H1 (cell line): ENCODE measurements at regions not wholly inside any gene's neighbourhood (a gene's known extent, or its start where the extent isn't known, plus 50 kb on each side); places are given as distances from the start of the nearest gene placed in this dataset.

ENCODE experiments used
- CTCF ChIA-PET: fragments of 300-600 bp; sonication (Branson Sonifier 250); formaldehyde crosslinking; loops from one replicate; lab custom pipeline; 2021; ENCODE audit not compliant: partially characterized antibody; lab: Charles Lee
- POLR2A ChIA-PET: fragments of 300-600 bp; sonication (Branson Sonifier 250); formaldehyde crosslinking; loops from one replicate; lab custom pipeline; 2021; ENCODE audit warnings: inconsistent platforms; ENCODE audit not compliant: partially characterized antibody; lab: Charles Lee
- DNase-seq, 2 experiments: peaks; one replicate each; pipeline versions ENCODE4 v3.0.0 to v3.0.0-alpha.2; 2010 to 2022; ENCODE audit warnings: low spot score in 2 of 2, low read depth in 1 of 2, mixed read lengths in 1 of 2
- FAIRE-seq: peaks from 2 replicates; lab custom pipeline; 2011; peaks lifted over from hg19 to GRCh38; lab: Jason Lieb, UNC
- H2AFZ ChIP-seq: 2 replicates; pipeline ENCODE4 v1.8.1; 2012; ENCODE audit warnings: low read length, inconsistent platforms
- H2AK5ac ChIP-seq: 2 replicates; pipeline ENCODE4 v1.6.1; 2013; ENCODE audit warnings: low read depth, low read length
- H2BK120ac ChIP-seq: replicated peaks from 2 replicates; pipeline ENCODE3; 2013; ENCODE audit warnings: low read depth, low read length, inconsistent platforms
- H2BK12ac ChIP-seq: 2 replicates; pipeline ENCODE4 v1.6.1; 2013; ENCODE audit warnings: low read depth, low read length
- H2BK15ac ChIP-seq: 2 replicates; pipeline ENCODE4 v1.6.1; 2013; ENCODE audit warnings: low read length
- H2BK20ac ChIP-seq: 2 replicates; pipeline ENCODE4 v1.6.1; 2013; ENCODE audit warnings: low read length
- H2BK5ac ChIP-seq: 2 replicates; pipeline ENCODE4 v1.6.1; 2013; ENCODE audit warnings: low read depth, low read length
- H3K14ac ChIP-seq: 2 replicates; pipeline ENCODE4 v1.6.1; 2013; ENCODE audit warnings: inconsistent platforms; ENCODE audit not compliant: insufficient read length
- H3K18ac ChIP-seq: 2 replicates; pipeline ENCODE4 v1.6.1; 2013; ENCODE audit warnings: low read length; ENCODE audit errors: extremely low read depth
- H3K23ac ChIP-seq: 2 replicates; pipeline ENCODE4 v1.6.1; 2013; ENCODE audit warnings: inconsistent platforms; ENCODE audit not compliant: insufficient read length
- H3K23me2 ChIP-seq: 2 replicates; pipeline ENCODE4 v1.6.1; 2013; ENCODE audit warnings: low read depth, low read length
- H3K27ac ChIP-seq: 2 replicates; pipeline ENCODE4 v1.6.1; 2011; ENCODE audit warnings: low read depth, low read length, inconsistent platforms
- H3K27me3 ChIP-seq, 4 experiments: replicated peaks in 1 of 4; 1 replicate in 1 of 4; 2 replicates in 3 of 4; pipeline versions ENCODE4 v1.6.1 to v1.8.1; 2011 to 2013; ENCODE audit warnings: low read length in 3 of 4, mild to moderate bottlenecking in 3 of 4, inconsistent platforms in 2 of 4, mixed read lengths in 2 of 4, moderate library complexity in 1 of 4; ENCODE audit not compliant: control insufficient read depth in 3 of 4, insufficient read depth in 3 of 4; ENCODE audit errors: extremely low read depth in 1 of 4
- H3K36me3 ChIP-seq, 4 experiments: 2 replicates each; pipeline versions ENCODE4 v1.6.1 to v1.8.1; 2011 to 2013; ENCODE audit warnings: mild to moderate bottlenecking in 4 of 4, low read length in 3 of 4, moderate library complexity in 2 of 4, control low read depth in 1 of 4, inconsistent platforms in 1 of 4; ENCODE audit not compliant: insufficient read depth in 4 of 4, control insufficient read depth in 2 of 4
- H3K4ac ChIP-seq: replicated peaks from 2 replicates; pipeline ENCODE3; 2013; ENCODE audit warnings: low read length, low read depth, mixed read lengths, inconsistent platforms; ENCODE audit not compliant: insufficient read length
- H3K4me1 ChIP-seq, 4 experiments: replicated peaks in 1 of 4; 1 replicate in 1 of 4; 2 replicates in 3 of 4; pipeline versions ENCODE4 v1.6.1 to v1.8.1; 2011 to 2013; ENCODE audit warnings: low read length in 3 of 4, inconsistent platforms in 2 of 4, mixed read lengths in 1 of 4; ENCODE audit not compliant: insufficient read depth in 4 of 4, control insufficient read depth in 3 of 4
- H3K4me2 ChIP-seq, 2 experiments: 2 replicates each; pipeline versions ENCODE4 v1.6.1 to v1.8.1; 2011 to 2013; ENCODE audit warnings: low read depth in 2 of 2, low read length in 2 of 2, control low read depth in 1 of 2, inconsistent platforms in 1 of 2, mild to moderate bottlenecking in 1 of 2; ENCODE audit not compliant: insufficient read depth in 1 of 2
- H3K4me3 ChIP-seq, 4 experiments: fragments of 200-600, 300-600 bp in 1 of 4; sonication (generic), shearing (Covaris generic), sonication (Bioruptor Twin) in 1 of 4; 2 replicates each; pipeline versions ENCODE4 v1.5.1 to v1.8.1; 2011 to 2016; ENCODE audit warnings: low read length in 4 of 4, low read depth in 3 of 4, control low read depth in 2 of 4, inconsistent platforms in 2 of 4, mild to moderate bottlenecking in 2 of 4, mixed read lengths in 1 of 4, moderate library complexity in 1 of 4; ENCODE audit not compliant: insufficient read depth in 2 of 4; ENCODE audit errors: extremely low read depth in 1 of 4
- H3K56ac ChIP-seq: replicated peaks from 2 replicates; pipeline ENCODE3; 2013; ENCODE audit warnings: low read depth, mild to moderate bottlenecking, mixed read lengths, low read length, inconsistent platforms; ENCODE audit not compliant: insufficient read length
- H3K79me1 ChIP-seq: 2 replicates; pipeline ENCODE4 v1.6.1; 2013; ENCODE audit warnings: low read depth, low read length, control low read depth
- H3K79me2 ChIP-seq, 2 experiments: 2 replicates each; pipeline versions ENCODE4 v1.6.1 to v1.8.1; 2012 to 2013; ENCODE audit warnings: low read length in 2 of 2, mild to moderate bottlenecking in 2 of 2, inconsistent platforms in 1 of 2; ENCODE audit not compliant: insufficient read depth in 2 of 2, control insufficient read depth in 1 of 2
- H3K9ac ChIP-seq, 4 experiments: replicated peaks in 1 of 4; 1 replicate in 1 of 4; 2 replicates in 3 of 4; pipeline versions ENCODE4 v1.6.1 to v1.8.1; 2011 to 2013; ENCODE audit warnings: low read depth in 3 of 4, low read length in 3 of 4, control low read depth in 2 of 4, mild to moderate bottlenecking in 2 of 4, moderate library complexity in 2 of 4, inconsistent platforms in 1 of 4; ENCODE audit errors: extremely low read depth in 1 of 4
- H3K9me3 ChIP-seq, 2 experiments: 2 replicates each; pipeline versions ENCODE4 v1.6.1 to v1.8.1; 2012 to 2013; ENCODE audit warnings: mild to moderate bottlenecking in 2 of 2, moderate library complexity in 2 of 2, control low read depth in 1 of 2, inconsistent platforms in 1 of 2, low read depth in 1 of 2, low read length in 1 of 2, mixed read lengths in 1 of 2; ENCODE audit not compliant: insufficient read depth in 2 of 2
- H4K20me1 ChIP-seq, 2 experiments: replicated peaks in 1 of 2; 2 replicates each; pipeline versions ENCODE3 to v1.8.1; 2011 to 2013; ENCODE audit warnings: inconsistent platforms in 2 of 2, low read length in 2 of 2, mild to moderate bottlenecking in 1 of 2; ENCODE audit not compliant: insufficient read depth in 2 of 2, control insufficient read depth in 1 of 2
- H4K5ac ChIP-seq: 2 replicates; pipeline ENCODE4 v1.6.1; 2013; ENCODE audit warnings: low read length, low read depth, mixed read lengths, inconsistent platforms; ENCODE audit not compliant: insufficient read length
- H4K8ac ChIP-seq: 2 replicates; pipeline ENCODE4 v1.8.0; 2013; ENCODE audit warnings: mild to moderate bottlenecking, moderate library complexity, low read length, inconsistent platforms; ENCODE audit not compliant: insufficient read depth; ENCODE audit errors: extremely low read depth
- H4K91ac ChIP-seq: replicated peaks from 2 replicates; pipeline ENCODE3; 2013; ENCODE audit warnings: low read length, mixed read lengths, inconsistent platforms; ENCODE audit not compliant: insufficient read length
- CBX5 ChIP-seq: fragments of 300-800, 300-1000 bp; sonication (generic); IDR thresholded peaks from 2 replicates; pipeline ENCODE4 v1.7.1; 2016; ENCODE audit warnings: antibody characterized with exemption, low read length, low read depth
- KDM1A ChIP-seq: fragments of 200-600, 300-600 bp; sonication (generic); IDR thresholded peaks from 2 replicates; pipeline ENCODE4 v1.7.1; 2016; ENCODE audit warnings: mild to moderate bottlenecking, low read length, borderline replicate concordance
- NRF1 ChIP-seq: IDR thresholded peaks from 2 replicates; pipeline ENCODE4 v1.6.1; 2011; ENCODE audit warnings: mild to moderate bottlenecking, low read depth, low read length, improper control_type of control experiment
- TAF1 ChIP-seq: IDR thresholded peaks from 2 replicates; pipeline ENCODE4 v1.6.1; 2011; ENCODE audit warnings: mild to moderate bottlenecking, low read depth, low read length
- WGBS, 2 experiments: shearing (Covaris generic) in 1 of 2; methylation state at CpG; one replicate each; pipeline versions ENCODE4 v1.1.6 to v1.1.7; 2013 to 2015; ENCODE audit warnings: low lambda C conversion rate in 2 of 2, mixed read lengths in 2 of 2, inconsistent platforms in 1 of 2, low coverage in 1 of 2, missing lambda C conversion rate in 1 of 2; ENCODE audit not compliant: insufficient replicate concordance in 2 of 2, insufficient coverage in 1 of 2, insufficient read length in 1 of 2; ENCODE audit errors: extremely low coverage in 1 of 2, missing lambda C conversion rate in 1 of 2; 5-methylcytosine and 5-hydroxymethylcytosine counted together
- TF ChIP-seq, protein P1 (sequence below): IDR thresholded peaks from 2 replicates; pipeline ENCODE4 v1.6.1; 2012; ENCODE audit warnings: inconsistent platforms

DNA sequence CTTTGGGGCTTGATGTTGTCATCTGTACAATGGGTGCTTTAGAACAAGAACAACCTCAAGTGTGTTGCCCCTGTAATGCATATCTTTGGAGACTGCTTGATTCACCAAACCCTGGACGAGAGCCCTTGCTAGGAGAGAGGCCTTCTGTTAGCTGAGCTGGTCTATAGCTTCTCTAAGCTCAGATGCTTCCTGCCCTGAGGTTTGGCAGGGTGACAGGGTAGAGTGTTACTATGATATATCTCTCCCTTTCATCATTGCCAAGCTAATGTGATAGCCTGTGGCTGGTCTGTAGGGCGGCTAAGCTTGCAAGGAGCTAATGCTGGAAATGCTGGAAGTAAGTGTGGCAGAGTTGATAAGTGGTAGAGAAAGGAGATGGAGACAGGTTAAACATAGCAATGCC is 364.1 kb downstream of the RPS24 start:
- no peak overlapping the region for H3K56ac ChIP-seq
- no peak overlapping the region for H2BK15ac ChIP-seq
- no peak overlapping the region for H3K4me3 ChIP-seq
- TF ChIP-seq NRF1 (no peak), TAF1 (no peak), CBX5 (no peak), KDM1A (0 out of 2 replicates have a peak, but pooled peaks have one; percentile 33)
- TF ChIP-seq, protein P1, sequence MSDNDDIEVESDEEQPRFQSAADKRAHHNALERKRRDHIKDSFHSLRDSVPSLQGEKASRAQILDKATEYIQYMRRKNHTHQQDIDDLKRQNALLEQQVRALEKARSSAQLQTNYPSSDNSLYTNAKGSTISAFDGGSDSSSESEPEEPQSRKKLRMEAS = no peak
- TF ChIP-seq, all 59 proteins: peak for 1
- H2BK120ac ChIP-seq = no peak overlapping the region
- WGBS, 2 experiments = 88% methylated on average over 2 of the region's 2 CpGs; no CpG with 5 or more reads in 1 of the 2 experiments
- no peak for FAIRE-seq
- no peak overlapping the region for H2AK5ac ChIP-seq
- H3K4me2 ChIP-seq = no peak overlapping the region
- no peak overlapping the region for H4K91ac ChIP-seq
- no peak overlapping the region for H2BK5ac ChIP-seq
- H3K23ac ChIP-seq = no peak overlapping the region
- no peak overlapping the region for H2BK12ac ChIP-seq
- H3K27ac ChIP-seq = no peak overlapping the region
- no peaks in the 10 kb centered on the region for H3K9me3 ChIP-seq
- no peaks in the 10 kb centered on the region for H3K79me2 ChIP-seq
- no peaks in the 10 kb centered on the region for H3K36me3 ChIP-seq
- CTCF ChIA-PET = interaction anchor here (0.7 to 1.7 kb wide), 9 partner anchors 10 to 261 kb away, joined by 3 to 8 read pairs (median 3); no protein-coding TSS in a partner anchor
- H4K5ac ChIP-seq = no peak overlapping the region
- no peak overlapping the region for H4K8ac ChIP-seq
- no peak overlapping the region for H3K14ac ChIP-seq
- no peak overlapping the region for H2BK20ac ChIP-seq
- no peak overlapping the region for H3K9ac ChIP-seq
- H3K79me1 ChIP-seq = no peaks in the 10 kb centered on the region
- no peaks in the 10 kb centered on the region; the same call in 1 of the 2 replicates for H3K23me2 ChIP-seq
- no peak overlapping the region for H3K18ac ChIP-seq
- DNase-seq = no peak
- peaks cover 0 to 2% (median 0%) of the 10 kb centered on the region in 4 experiments; a peak in 1 of 7 replicates for H3K27me3 ChIP-seq
- H2AFZ ChIP-seq = no peak overlapping the region
- no peak overlapping the region for H3K4ac ChIP-seq
- POLR2A ChIA-PET = no interaction called here
- no peaks in the 10 kb centered on the region for H4K20me1 ChIP-seq
- peaks cover 5 to 11% (median 8%) of the 10 kb centered on the region in 4 experiments for H3K4me1 ChIP-seq
